LoVo (cell line): ENCODE measurements at regions not wholly inside any gene's neighbourhood (a gene's known extent, or its start where the extent isn't known, plus 50 kb on each side); places are given as distances from the start of the nearest gene placed in this dataset.
"Not testable (repeated sequence)": the region's sequence is repeated elsewhere in the genome, so short reads cannot be mapped to it uniquely, and the experiment has no call there.

Experiments used
- DNase-seq: peaks from one replicate; pipeline ENCODE4 v3.0.0-alpha.2; 2016; ENCODE audit warnings: low spot score

- DNase-seq, result no peak
Observed at GRCh38 chr5:105922080-105922479, 1748.7 kb downstream of the EFNA5 start.

GRCh38 chr5:105917189-105917588 is 1753.5 kb downstream of the EFNA5 start:
- DNase-seq, result no peak

- no peak for DNase-seq
Observed at GRCh38 chr5:105907016-105907415, 1763.7 kb downstream of the EFNA5 start.

GRCh38 chr5:105905392-105905791 is 1765.3 kb downstream of the EFNA5 start:
- DNase-seq, result no peak

- no peak for DNase-seq
Observed at GRCh38 chr5:105903069-105903468, 1767.7 kb downstream of the EFNA5 start.

GRCh38 chr5:105899726-105900125 is 1771.0 kb downstream of the EFNA5 start:
- no peak for DNase-seq

GRCh38 chr5:105898183-105898582 is 1772.6 kb downstream of the EFNA5 start:
- DNase-seq, result no peak

GRCh38 chr5:105885266-105885665 is 1785.5 kb downstream of the EFNA5 start:
- no peak for DNase-seq

GRCh38 chr5:105882956-105883481 is 1787.7 kb downstream of the EFNA5 start:
- DNase-seq, result no peak

GRCh38 chr5:105878402-105878801 is 1792.3 kb downstream of the EFNA5 start:
- no peak for DNase-seq

- DNase-seq, result no peak
Observed at GRCh38 chr5:105877592-105877991, 1793.1 kb downstream of the EFNA5 start.

- DNase-seq, result no peak
Observed at GRCh38 chr5:105874316-105874715, 1796.4 kb downstream of the EFNA5 start.

GRCh38 chr5:105872569-105873270 is 1798.0 kb downstream of the EFNA5 start:
- no peak for DNase-seq

- no peak for DNase-seq
Observed at GRCh38 chr5:105868038-105868780, 1802.5 kb downstream of the EFNA5 start.

- DNase-seq, result no peak
Observed at GRCh38 chr5:105865834-105866233, 1804.9 kb downstream of the EFNA5 start.

- DNase-seq, result not testable (repeated sequence)
Observed at GRCh38 chr5:105859350-105859749, 1811.4 kb downstream of the EFNA5 start.

GRCh38 chr5:105849701-105850100 is 1821.0 kb downstream of the EFNA5 start:
- DNase-seq, result no peak

GRCh38 chr5:105840800-105841199 is 1829.9 kb downstream of the EFNA5 start:
- no peak for DNase-seq

GRCh38 chr5:105836887-105837286 is 1833.8 kb downstream of the EFNA5 start:
- DNase-seq, result no peak

GRCh38 chr5:105836268-105836667 is 1834.5 kb downstream of the EFNA5 start:
- DNase-seq, result no peak

GRCh38 chr5:105828821-105829220 is 1841.9 kb downstream of the EFNA5 start:
- DNase-seq, result no peak

GRCh38 chr5:105821800-105822199 is 1848.9 kb downstream of the EFNA5 start:
- no peak for DNase-seq

GRCh38 chr5:105817914-105818313 is 1852.8 kb downstream of the EFNA5 start:
- no peak for DNase-seq
